ENCODE measurements at regions not wholly inside any gene's neighbourhood (a gene's known extent, or its start where the extent isn't known, plus 50 kb on each side); places are given as distances from the start of the nearest gene placed in this dataset.
A peak's percentile ranks its signal among the peaks of the same experiment; 100 is the strongest.

- no peak for DNase-seq (ENCODE audit: low spot score)
These were observed 328.5 kb upstream of the TLE3 start for GRCh38 chr15:70426096-70426821.

GRCh38 chr15:70424937-70425411 is 327.3 kb upstream of the TLE3 start:
- peak; percentile 10 for DNase-seq (ENCODE audit: low spot score)

DNA sequence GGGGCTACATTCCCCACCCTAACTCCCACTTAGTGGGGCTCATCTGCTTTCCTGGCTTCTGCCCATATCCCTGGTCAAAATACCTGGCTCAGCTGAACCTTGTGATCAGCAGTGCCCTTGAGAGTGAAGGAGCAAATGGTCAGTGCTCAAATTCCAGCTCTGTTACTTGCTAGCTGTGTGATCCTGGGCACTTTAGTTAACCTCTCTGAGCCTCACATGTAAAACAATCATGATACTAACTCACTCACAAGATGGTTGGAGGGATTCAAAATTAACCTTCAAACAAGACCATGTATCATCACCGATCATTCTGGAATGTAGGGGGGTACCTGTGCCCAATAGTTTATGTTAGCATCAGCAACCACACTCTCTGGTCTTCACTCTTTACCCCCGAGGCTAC is 325.6 kb upstream of the TLE3 start:
- no peak for DNase-seq (ENCODE audit: low spot score)

DNA sequence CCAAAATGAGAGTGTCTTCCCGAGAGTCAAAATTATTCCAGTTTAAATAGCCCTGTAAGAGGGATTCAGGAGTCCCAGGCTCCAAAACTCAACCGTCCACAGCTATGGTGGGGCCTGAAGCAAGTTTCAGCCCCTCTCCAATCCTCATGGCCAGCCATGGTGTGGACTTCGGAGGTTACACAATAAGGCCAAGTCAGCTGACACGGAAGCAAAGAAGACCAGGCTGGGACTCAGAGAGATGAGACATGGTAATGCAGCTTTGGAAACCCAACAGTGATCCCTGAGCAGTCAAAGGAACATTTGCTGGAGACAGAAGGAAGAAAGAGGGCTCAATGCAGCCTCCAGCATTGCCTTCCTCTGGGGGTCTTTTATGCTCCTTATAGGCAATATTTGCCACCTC is 324.6 kb upstream of the TLE3 start:
- no peak for DNase-seq (ENCODE audit: low spot score)

DNA sequence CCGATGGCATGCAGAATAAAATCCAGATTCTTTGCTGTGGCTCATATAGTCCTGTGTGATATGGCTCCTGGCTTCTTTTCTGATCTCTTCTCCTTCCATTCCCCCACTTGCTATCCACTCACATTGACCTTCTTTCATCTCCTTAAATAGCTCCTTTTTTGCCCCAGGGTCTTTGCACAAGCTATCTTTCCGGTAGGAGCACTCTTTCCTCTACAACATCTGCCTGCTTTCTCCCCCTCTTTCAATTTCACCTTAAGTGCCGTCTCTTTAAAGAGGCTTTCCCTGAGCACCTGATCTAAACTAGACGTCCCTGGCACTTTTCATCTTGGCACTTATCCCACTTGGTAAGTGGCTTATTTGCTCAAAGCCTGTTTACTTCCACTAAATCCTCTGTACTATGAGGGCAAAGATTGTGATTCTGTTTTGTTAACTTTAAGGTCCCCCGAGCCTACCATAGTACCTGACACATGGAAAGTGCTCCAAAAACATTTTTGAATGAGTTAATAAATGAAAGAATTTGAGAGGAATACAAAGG is 323.3 kb upstream of the TLE3 start:
- DNase-seq (ENCODE audit: low spot score): no peak

GRCh38 chr15:70420086-70420947 is 322.6 kb upstream of the TLE3 start:
- no peak for DNase-seq (ENCODE audit: low spot score)

GRCh38 chr15:70418943-70419342 is 321.2 kb upstream of the TLE3 start:
- no peak for DNase-seq (ENCODE audit: low spot score)

GRCh38 chr15:70417535-70417934 is 319.8 kb upstream of the TLE3 start:
- no peak for DNase-seq (ENCODE audit: low spot score)

- DNase-seq (ENCODE audit: low spot score): no peak
These were observed 319.1 kb upstream of the TLE3 start for GRCh38 chr15:70416829-70417228.

GRCh38 chr15:70415398-70415797 is 317.7 kb upstream of the TLE3 start:
- DNase-seq (ENCODE audit: low spot score): no peak

- no peak for DNase-seq (ENCODE audit: low spot score)
These were observed 316.9 kb upstream of the TLE3 start for GRCh38 chr15:70414626-70415025.

GRCh38 chr15:70412794-70413193 is 315.1 kb upstream of the TLE3 start:
- no peak for DNase-seq (ENCODE audit: low spot score)

DNA sequence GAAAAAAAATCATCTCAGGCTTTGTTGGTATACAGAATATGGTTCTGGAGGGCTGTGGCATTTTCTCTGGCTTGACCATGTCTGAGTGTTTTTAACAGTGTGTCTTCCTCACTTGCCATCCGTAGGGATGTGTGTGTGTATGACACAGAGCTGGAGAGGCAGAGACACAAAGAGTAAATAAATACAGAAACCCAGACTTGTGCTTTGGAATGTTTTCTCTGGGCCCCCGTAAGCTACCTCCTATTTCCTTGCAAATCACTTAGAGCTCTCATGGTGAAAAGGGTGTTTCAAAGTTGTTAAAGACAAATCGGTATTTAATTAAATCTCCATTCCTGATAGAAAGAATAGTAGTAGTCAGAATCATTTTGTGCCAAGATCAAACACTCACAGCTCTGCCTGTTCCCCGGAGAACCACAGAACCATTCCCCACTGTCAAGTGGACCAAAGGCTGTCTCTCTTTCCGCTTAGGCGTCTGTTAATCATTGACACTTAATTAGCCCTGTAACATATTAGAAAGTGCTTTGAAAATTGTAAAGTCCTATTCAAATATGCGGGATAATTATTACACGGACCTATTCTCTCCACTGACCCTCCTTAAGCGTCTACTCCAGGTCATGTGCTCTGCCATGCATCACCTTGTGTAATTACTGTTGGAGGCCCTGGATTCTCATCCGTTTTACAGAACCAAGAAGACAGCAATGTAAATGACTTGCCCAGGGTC is 313.6 kb upstream of the TLE3 start:
- no peak for DNase-seq (ENCODE audit: low spot score)

GRCh38 chr15:70410371-70410985 is 312.8 kb upstream of the TLE3 start:
- no peak for DNase-seq (ENCODE audit: low spot score)

GRCh38 chr15:70409388-70409787 is 311.7 kb upstream of the TLE3 start:
- DNase-seq (ENCODE audit: low spot score): no peak

GRCh38 chr15:70407955-70408354 is 310.2 kb upstream of the TLE3 start:
- DNase-seq (ENCODE audit: low spot score): no peak

DNA sequence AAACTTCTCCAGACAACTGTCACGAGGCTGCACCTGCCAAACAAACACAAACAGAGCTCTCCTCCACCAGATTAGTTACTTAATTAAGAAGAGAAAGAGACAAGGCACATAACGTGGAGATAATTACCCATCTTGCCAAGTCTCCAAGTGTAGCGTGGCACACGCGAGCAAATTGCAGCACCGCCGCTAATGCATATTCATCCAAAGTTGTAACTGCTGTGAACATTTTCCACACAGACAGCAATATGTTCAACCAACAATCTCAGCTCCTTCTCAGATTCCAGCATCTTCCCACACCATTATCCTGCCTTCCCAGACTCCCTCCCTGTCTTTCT is 309.6 kb upstream of the TLE3 start:
- no peak for DNase-seq (ENCODE audit: low spot score)

GRCh38 chr15:70406617-70407335 is 309.1 kb upstream of the TLE3 start:
- DNase-seq (ENCODE audit: low spot score): no peak

DNA sequence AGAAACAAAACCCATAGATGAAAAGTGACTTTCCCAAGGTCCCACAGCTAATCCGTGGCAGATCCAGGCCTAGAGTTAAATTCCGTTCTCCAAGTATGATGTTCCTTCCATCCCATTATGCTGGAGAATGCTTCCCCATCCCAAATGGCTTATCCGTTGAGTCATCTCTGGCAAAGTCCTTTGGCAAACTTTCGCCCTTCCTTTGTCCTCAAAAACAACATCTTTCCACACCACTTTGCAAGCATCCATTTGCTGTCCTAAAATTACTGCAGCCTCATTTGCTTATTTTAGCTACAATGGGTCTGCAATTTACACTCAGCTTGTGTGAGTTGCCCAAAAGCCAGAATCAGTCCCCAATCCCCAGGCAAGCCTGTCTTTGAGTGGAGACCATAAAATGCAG is 304.0 kb upstream of the TLE3 start:
- no peak for DNase-seq (ENCODE audit: low spot score)

DNA sequence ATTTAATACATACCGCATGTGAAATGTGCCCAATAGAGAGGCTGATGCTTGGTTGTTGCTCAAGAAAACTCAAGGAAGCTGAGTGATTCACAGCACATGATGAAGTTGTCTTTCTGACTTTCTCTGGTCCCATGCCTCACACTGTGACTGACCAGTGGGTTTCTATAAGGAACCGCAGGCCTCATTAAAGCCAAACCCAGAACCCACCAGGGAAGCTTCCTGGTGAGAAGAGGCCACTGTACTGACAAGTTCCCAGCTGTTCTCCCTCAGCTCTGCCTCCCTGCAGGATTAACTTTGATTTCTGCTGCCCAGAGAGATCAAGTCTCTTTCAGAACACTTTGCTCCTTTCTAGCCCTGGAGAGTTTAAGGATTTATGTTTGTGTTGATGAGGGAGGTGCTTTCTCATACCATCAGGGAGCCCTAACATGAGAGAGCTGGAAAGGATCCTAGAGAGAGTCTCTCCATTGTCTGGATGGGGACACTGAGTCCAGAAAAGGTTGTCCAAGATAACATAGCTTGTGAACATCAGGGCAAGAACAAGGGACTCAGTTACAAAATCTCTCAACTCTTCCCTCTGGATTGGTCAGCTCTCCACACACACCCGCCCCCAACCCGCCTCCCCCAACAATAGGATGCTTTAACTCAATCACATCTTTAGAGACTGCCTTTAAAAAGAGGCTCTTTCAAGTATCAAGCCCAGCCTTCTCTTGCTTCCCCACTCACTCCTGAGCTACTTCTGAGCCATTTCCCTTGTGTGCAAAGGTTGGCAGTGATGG is 303.2 kb upstream of the TLE3 start:
- no peak for DNase-seq (ENCODE audit: low spot score)

DNA sequence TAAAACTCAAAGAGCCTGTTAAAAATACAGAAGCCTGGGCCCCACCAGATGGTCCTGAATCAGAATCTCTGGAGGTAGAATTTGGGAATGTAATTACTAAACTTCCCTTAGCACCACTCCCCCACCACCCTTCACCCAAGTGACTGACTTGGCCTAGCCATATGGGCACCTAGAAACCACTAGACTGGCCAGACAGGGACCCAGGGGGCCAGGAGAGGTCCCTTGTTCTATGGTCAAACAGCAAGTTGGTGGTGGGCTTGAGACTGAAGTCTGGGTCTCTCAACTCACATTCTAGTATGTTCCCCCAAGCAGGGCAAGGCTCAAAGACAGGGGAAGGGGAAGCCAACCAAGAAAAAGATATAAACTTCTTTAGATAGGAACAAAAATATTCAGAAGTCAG is 301.5 kb upstream of the TLE3 start:
- no peak for DNase-seq (ENCODE audit: low spot score)

Data from CD4-positive, alpha-beta T cell treated with Interleukin-15 for 4 hours (primary cell).